ENCODE measurements at regions not wholly inside any gene's neighbourhood (a gene's known extent, or its start where the extent isn't known, plus 50 kb on each side); places are given as distances from the start of the nearest gene placed in this dataset.

DNA sequence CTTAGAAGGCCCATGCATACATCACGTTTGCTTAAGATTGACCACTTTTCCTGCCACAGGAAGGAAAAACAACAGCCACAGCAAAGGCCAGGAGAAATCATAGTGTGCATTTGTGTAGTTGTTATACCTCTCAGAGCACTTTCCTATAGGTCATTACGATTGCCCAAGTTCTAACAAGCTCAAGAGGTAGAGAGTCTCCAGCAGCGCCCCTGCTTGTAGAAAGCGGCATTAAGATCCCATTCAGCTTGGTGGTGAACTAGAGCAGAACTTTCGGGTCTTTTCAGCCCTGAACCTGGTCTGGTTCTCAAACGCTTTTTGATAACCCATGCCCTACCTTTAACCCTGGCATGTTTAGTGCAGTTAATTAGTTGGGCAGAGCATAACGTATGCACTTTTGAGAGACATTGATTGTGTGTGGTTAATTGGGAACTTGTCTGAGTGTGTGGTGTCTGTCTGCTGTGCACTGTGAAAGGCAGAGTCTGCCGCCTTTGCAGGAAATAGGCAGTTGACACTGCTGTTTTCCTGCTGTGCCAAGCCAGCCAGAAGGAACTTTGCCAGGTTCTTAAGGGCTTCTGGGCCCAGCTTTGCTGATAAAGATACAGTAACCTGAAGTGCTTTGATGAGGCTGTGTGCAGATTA lies 109.9 kb upstream of the CLMP start:
- no peaks in the 10 kb centered on the region for H3K9me2 ChIP-seq (ENCODE audit: insufficient read depth)
- H3K36me3 ChIP-seq (ENCODE audit: insufficient read depth), result no peaks in the 10 kb centered on the region
- no peaks in the 10 kb centered on the region for H3K79me2 ChIP-seq (replicated peaks; ENCODE audit: insufficient read depth)
- peak; percentile 45 for DNase-seq (ENCODE audit: low spot score)
- H3K4me1 Mint-ChIP-seq, result peaks cover 40% of the 10 kb centered on the region
- peaks cover 23% of the 10 kb centered on the region for H3K27me3 ChIP-seq (ENCODE audit: insufficient read depth)
- H3K9me3 Mint-ChIP-seq, result no peaks in the 10 kb centered on the region
- H3K36me3 Mint-ChIP-seq (ENCODE audit: low read depth), result no peaks in the 10 kb centered on the region
- no peak overlapping the region for H3K4me3 ChIP-seq
- no peak overlapping the region for H3K4me3 Mint-ChIP-seq
- no peak overlapping the region for H3K27ac ChIP-seq (ENCODE audit: low read depth)
- peak overlapping the region; percentile 95 for H2AFZ ChIP-seq
- H3K4me2 ChIP-seq, result no peak overlapping the region
- peaks cover 21% of the 10 kb centered on the region for H3K27me3 Mint-ChIP-seq (ENCODE audit: insufficient read depth, low read depth, poor library complexity)
- TF ChIP-seq, protein P1, sequence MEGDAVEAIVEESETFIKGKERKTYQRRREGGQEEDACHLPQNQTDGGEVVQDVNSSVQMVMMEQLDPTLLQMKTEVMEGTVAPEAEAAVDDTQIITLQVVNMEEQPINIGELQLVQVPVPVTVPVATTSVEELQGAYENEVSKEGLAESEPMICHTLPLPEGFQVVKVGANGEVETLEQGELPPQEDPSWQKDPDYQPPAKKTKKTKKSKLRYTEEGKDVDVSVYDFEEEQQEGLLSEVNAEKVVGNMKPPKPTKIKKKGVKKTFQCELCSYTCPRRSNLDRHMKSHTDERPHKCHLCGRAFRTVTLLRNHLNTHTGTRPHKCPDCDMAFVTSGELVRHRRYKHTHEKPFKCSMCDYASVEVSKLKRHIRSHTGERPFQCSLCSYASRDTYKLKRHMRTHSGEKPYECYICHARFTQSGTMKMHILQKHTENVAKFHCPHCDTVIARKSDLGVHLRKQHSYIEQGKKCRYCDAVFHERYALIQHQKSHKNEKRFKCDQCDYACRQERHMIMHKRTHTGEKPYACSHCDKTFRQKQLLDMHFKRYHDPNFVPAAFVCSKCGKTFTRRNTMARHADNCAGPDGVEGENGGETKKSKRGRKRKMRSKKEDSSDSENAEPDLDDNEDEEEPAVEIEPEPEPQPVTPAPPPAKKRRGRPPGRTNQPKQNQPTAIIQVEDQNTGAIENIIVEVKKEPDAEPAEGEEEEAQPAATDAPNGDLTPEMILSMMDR (conservative IDR thresholded peaks at IDR 0.05; ENCODE audit: low read depth in 2 of 2), result peak; percentile 33 to 46
- TF ChIP-seq, protein P2, sequence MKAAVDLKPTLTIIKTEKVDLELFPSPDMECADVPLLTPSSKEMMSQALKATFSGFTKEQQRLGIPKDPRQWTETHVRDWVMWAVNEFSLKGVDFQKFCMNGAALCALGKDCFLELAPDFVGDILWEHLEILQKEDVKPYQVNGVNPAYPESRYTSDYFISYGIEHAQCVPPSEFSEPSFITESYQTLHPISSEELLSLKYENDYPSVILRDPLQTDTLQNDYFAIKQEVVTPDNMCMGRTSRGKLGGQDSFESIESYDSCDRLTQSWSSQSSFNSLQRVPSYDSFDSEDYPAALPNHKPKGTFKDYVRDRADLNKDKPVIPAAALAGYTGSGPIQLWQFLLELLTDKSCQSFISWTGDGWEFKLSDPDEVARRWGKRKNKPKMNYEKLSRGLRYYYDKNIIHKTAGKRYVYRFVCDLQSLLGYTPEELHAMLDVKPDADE (IDR thresholded peaks at IDR 0.05), result no peak
- H3K27ac Mint-ChIP-seq, result no peak overlapping the region
- peaks cover 26% of the 10 kb centered on the region for H3K4me1 ChIP-seq (ENCODE audit: insufficient read depth)
- no peaks in the 10 kb centered on the region for H4K20me1 ChIP-seq (replicated peaks; ENCODE audit: insufficient read depth)
- peak; percentile 5; the same call in 1 of the 3 replicates for ATAC-seq
- H3F3A ChIP-seq (replicated peaks; ENCODE audit: low read depth), result peaks cover 4% of the 10 kb centered on the region; the same call in 1 of the 2 replicates

GRCh38 chr11:123303924-123304323 lies 108.9 kb upstream of the CLMP start:
- H3K9me3 Mint-ChIP-seq, result no peaks in the 10 kb centered on the region; the same call in 2 of the 3 replicates
- no peak overlapping the region; the same call in 1 of the 2 replicates for H2AFZ ChIP-seq
- no peak for TF ChIP-seq POLR2AphosphoS5 (IDR thresholded peaks at IDR 0.05; ENCODE audit: low read depth)
- TF ChIP-seq, protein P1 (conservative IDR thresholded peaks at IDR 0.05; ENCODE audit: low read depth in 2 of 2), result 0 out of 4 replicates have a peak, but pooled peaks of 1 of the 2 experiments have one; percentile 4
- TF ChIP-seq EZH2phosphoT487 (IDR thresholded peaks at IDR 0.05; ENCODE audit: unreplicated experiment), result no peak
- DNase-seq (ENCODE audit: low spot score) (peak; percentile 13), ATAC-seq (no peak)
- peaks cover 26% of the 10 kb centered on the region for H3K4me1 ChIP-seq (ENCODE audit: insufficient read depth)
- peaks cover 4% of the 10 kb centered on the region; the same call in 1 of the 2 replicates for H3F3A ChIP-seq (replicated peaks; ENCODE audit: low read depth)
- H3K4me3 Mint-ChIP-seq, result no peak overlapping the region
- no peaks in the 10 kb centered on the region for H3K9me2 ChIP-seq (ENCODE audit: insufficient read depth)
- no peaks in the 10 kb centered on the region for H3K36me3 ChIP-seq (ENCODE audit: insufficient read depth)
- peaks cover 23% of the 10 kb centered on the region for H3K27me3 ChIP-seq (ENCODE audit: insufficient read depth)
- no peaks in the 10 kb centered on the region for H3K79me2 ChIP-seq (replicated peaks; ENCODE audit: insufficient read depth)
- no peak overlapping the region for H3K4me3 ChIP-seq
- no peak overlapping the region for H3K27ac Mint-ChIP-seq
- H3K4me2 ChIP-seq, result no peak overlapping the region
- H3K27me3 Mint-ChIP-seq (ENCODE audit: insufficient read depth, low read depth, poor library complexity), result peaks cover 21% of the 10 kb centered on the region
- no peak overlapping the region for H3K27ac ChIP-seq (ENCODE audit: low read depth)
- no peaks in the 10 kb centered on the region for H3K36me3 Mint-ChIP-seq (ENCODE audit: low read depth)
- no peaks in the 10 kb centered on the region for H4K20me1 ChIP-seq (replicated peaks; ENCODE audit: insufficient read depth)
- H3K4me1 Mint-ChIP-seq, result peaks cover 40% of the 10 kb centered on the region
